VCaP (cell line): ENCODE measurements at regions not wholly inside any gene's neighbourhood (a gene's known extent, or its start where the extent isn't known, plus 50 kb on each side); places are given as distances from the start of the nearest gene placed in this dataset.
"Not testable (repeated sequence)": the region's sequence is repeated elsewhere in the genome, so short reads cannot be mapped to it uniquely, and the experiment has no call there.

Experiments
- H3K27ac ChIP-seq: fragments of 450-650 bp; 2 replicates; pipeline ENCODE4 v1.5.1; 2017
- TF ChIP-seq, protein P1 (sequence below): fragments of 450-650 bp; conservative IDR thresholded peaks from 2 replicates; pipeline ENCODE4 v1.5.1; 2017; ENCODE audit warnings: mild to moderate bottlenecking, moderate library complexity

DNA sequence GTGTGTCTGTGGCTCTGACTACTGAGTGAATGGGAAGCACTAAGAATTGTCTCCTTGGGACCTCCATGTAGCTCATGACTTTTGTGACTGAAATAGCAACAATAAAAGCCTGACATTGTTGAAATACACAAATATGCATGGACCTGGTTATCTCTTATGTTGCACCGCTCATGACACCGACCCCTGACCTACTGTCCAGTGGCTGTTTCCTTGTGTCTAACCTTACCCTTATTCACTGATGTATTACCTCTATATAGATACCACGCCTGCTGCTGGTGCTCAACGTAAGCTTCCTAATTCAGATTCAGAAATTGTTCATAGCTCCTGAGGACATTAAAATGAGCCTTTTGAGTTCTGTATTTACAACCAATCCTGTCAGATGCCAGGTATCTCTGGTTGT lies 243.4 kb upstream of the SEMA3C start:
- H3K27ac ChIP-seq = no peak overlapping the region
- TF ChIP-seq, protein P1, sequence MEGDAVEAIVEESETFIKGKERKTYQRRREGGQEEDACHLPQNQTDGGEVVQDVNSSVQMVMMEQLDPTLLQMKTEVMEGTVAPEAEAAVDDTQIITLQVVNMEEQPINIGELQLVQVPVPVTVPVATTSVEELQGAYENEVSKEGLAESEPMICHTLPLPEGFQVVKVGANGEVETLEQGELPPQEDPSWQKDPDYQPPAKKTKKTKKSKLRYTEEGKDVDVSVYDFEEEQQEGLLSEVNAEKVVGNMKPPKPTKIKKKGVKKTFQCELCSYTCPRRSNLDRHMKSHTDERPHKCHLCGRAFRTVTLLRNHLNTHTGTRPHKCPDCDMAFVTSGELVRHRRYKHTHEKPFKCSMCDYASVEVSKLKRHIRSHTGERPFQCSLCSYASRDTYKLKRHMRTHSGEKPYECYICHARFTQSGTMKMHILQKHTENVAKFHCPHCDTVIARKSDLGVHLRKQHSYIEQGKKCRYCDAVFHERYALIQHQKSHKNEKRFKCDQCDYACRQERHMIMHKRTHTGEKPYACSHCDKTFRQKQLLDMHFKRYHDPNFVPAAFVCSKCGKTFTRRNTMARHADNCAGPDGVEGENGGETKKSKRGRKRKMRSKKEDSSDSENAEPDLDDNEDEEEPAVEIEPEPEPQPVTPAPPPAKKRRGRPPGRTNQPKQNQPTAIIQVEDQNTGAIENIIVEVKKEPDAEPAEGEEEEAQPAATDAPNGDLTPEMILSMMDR = no peak

DNA sequence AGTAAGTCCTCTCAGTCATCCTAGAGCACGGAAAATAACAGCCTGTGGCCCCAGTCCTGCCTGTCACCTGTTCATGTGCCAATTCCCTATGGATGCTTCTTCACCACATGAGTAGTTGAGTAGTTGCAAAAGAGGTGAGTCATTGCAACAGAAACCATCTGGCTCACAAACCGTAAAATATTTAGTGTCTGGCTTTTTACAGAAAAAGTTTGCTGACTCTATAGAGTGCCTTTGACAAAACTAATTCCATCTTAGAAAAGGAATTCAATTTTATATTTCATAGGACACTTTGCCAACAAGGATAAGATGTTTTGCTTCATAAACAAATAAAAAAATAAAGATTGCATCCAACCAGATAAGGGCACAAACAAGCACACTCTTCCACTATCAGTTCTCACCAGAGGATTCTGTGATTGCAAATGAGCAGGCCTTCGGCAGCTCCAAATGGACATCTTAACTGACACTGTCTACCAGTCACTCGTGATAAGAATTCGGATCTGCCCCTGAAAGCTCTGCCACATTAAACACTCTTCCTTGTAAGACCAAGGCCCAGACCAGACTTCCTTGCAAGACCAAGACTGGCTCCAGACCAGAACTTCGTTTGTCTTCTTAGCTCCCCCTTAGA lies 242.7 kb upstream of the SEMA3C start:
- TF ChIP-seq, protein P1 = no peak
- H3K27ac ChIP-seq = no peak overlapping the region

DNA sequence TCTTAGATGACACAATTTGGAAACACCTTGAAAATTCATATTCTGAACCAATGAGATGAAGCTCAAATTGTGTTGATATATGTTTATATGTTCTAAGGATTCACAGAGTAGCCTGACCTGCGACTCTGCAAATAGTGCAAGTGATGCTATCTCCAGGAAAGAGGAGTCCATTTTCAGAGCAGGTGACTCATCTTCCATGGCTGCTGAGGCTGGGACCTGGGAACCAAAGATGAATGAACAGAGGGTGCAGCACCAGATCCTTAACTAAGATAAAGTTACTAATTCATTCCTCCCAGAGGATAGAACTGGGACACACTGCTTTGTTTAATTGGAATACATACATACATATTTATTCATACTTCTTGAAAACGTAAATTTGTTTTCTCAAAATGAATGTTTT lies 240.6 kb upstream of the SEMA3C start:
- TF ChIP-seq, protein P1 = no peak
- no peak overlapping the region for H3K27ac ChIP-seq

DNA sequence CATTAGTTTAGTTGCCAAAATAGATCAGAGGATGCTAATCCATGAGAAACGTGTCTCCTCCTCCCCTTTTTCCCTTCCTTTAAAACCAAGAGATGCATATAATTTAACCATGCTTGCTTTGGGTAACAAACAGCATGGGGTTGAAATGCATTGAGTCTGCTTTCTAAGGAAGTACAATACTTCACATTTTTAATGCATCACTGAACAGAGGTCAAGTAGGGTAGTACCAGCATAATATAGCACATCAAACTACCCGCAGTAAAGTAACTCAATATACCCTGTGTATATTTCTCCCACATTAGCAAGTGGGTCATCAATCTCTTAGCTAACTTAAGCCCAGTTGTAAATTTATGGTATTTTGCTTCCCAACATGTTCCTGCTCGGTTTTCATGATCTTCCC lies 239.3 kb upstream of the SEMA3C start:
- H3K27ac ChIP-seq = no peak overlapping the region
- TF ChIP-seq, protein P1 = no peak

DNA sequence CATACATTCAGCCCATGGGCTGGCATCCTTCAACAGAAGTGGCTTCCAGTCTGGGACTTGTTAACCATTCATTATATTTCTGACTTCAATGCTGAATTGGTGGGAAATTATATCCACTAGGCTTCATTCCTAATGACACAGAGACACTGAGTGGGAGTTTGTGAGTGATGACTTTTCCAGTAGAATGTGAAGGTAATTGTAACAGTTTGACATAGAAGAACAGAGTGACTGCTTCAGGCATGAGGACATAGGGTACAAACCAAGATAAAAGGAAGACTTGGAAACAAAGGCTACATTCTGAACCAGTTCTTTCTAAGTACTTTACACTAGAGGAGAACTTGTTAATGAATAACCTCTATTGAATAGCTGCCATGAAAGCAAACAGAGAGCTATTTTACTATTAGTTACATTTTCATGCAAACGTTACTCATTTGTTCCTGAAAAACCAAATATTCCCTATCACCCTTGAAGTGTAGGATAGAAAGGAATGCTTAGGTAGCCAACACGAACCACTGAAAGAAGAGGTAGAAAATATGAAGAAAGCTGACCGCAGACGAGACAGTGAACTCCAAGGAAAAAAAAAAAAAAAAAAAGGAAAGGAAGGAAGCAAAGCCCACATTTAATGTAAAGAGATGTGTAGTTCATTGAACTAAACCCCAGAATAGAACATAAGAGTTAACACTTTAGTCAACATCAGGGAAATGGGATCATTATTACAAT lies 237.0 kb upstream of the SEMA3C start:
- TF ChIP-seq, protein P1 = no peak
- H3K27ac ChIP-seq = peak overlapping the region; percentile 74

DNA sequence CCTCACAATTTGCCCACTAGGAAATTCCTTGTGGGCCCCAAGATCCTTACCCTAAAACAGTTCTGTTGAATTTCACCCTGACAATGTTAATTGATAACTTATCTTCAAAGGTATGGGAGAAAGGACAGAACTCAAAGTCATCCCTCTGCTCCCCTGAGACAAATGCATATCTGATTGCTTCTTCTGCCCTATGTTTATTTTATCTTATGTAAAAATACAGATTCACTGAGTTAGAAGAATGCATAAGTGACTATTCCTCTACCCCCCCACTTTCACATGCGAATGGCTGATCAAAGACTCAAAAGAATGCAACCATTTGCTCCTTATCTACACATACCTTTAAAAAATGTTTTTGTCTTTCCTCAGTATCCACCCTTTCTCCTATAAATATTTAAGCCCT lies 235.7 kb upstream of the SEMA3C start:
- H3K27ac ChIP-seq = peak overlapping the region; percentile 74; the same call in 1 of the 2 replicates
- TF ChIP-seq, protein P1 = no peak

DNA sequence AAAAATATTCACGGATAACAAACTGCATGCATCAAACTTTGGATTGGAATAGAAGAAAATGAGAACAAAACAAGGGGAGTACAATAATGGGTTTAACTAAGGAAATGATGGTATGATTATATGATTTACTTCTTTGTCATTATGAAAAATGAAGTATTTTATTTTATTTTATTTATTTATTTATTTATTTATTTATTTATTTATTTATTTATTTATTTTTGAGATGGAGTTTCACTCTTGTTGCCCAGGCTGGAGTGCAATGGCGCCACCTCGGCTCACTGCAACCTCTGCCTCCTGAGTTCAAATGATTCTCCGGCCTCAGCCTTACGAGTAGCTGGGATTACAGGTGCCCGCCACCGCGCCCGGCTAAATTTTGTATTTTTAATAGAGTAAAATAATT lies 234.1 kb upstream of the SEMA3C start:
- H3K27ac ChIP-seq = not testable (repeated sequence)

DNA sequence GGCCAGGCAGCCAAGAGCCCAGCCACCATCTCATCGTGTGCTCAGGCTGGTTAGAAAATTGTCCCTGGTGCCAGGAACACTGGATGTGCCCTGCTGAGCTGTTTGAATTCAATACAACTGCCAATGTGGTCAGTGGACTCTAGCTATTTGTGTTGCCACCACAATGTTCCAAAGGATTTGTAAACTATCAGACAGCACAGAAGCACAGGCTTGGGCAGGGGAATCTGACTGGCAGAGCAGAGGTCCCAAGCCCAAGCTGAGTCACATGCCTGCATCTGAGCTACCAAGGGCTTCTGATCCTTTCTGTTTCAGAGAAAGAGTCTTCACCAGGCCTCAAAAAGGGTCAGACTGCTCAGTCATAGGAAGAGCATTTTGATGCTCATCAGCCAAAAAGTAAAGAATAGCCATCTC lies 232.1 kb upstream of the SEMA3C start:
- TF ChIP-seq, protein P1 = no peak
- H3K27ac ChIP-seq = no peak overlapping the region
